ENCODE measurements at regions not wholly inside any gene's neighbourhood (a gene's known extent, or its start where the extent isn't known, plus 50 kb on each side); places are given as distances from the start of the nearest gene placed in this dataset.

GRCh38 chrX:43481576-43481975, 174.5 kb upstream of the MAOA start:
- H3K4me2 ChIP-seq (ENCODE audit: low read depth, low read length): no peak overlapping the region
- no peaks in the 10 kb centered on the region for H3K9me2 ChIP-seq (replicated peaks; ENCODE audit: insufficient read depth, low read length)
- H3K4me3 ChIP-seq (ENCODE audit: low read length): no peak overlapping the region
- H3K27ac ChIP-seq (ENCODE audit: low read length): no peak overlapping the region
- no peaks in the 10 kb centered on the region for H3K27me3 ChIP-seq (replicated peaks; ENCODE audit: insufficient read depth, low read length)
- no peak overlapping the region for H3K9ac ChIP-seq (ENCODE audit: low read length)
- no peaks in the 10 kb centered on the region for H3K36me3 ChIP-seq (replicated peaks; ENCODE audit: insufficient read depth, low read length)
- H2AFZ ChIP-seq (ENCODE audit: low read length): no peak overlapping the region
- H3K79me2 ChIP-seq (ENCODE audit: low read length): no peaks in the 10 kb centered on the region
- no peaks in the 10 kb centered on the region for H3K9me3 ChIP-seq (replicated peaks; ENCODE audit: insufficient read depth, low read length)
- H4K20me1 ChIP-seq (ENCODE audit: insufficient read depth, low read length): no peaks in the 10 kb centered on the region
- H3F3A ChIP-seq (ENCODE audit: insufficient read depth, low read length): no peaks in the 10 kb centered on the region
- DNase-seq: no peak
- H3K4me1 ChIP-seq (ENCODE audit: low read length): no peaks in the 10 kb centered on the region
- no peak for TF ChIP-seq EZH2phosphoT487 (IDR thresholded peaks at IDR 0.05; ENCODE audit: low read length)
- TF ChIP-seq, protein P1, sequence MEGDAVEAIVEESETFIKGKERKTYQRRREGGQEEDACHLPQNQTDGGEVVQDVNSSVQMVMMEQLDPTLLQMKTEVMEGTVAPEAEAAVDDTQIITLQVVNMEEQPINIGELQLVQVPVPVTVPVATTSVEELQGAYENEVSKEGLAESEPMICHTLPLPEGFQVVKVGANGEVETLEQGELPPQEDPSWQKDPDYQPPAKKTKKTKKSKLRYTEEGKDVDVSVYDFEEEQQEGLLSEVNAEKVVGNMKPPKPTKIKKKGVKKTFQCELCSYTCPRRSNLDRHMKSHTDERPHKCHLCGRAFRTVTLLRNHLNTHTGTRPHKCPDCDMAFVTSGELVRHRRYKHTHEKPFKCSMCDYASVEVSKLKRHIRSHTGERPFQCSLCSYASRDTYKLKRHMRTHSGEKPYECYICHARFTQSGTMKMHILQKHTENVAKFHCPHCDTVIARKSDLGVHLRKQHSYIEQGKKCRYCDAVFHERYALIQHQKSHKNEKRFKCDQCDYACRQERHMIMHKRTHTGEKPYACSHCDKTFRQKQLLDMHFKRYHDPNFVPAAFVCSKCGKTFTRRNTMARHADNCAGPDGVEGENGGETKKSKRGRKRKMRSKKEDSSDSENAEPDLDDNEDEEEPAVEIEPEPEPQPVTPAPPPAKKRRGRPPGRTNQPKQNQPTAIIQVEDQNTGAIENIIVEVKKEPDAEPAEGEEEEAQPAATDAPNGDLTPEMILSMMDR (IDR thresholded peaks at IDR 0.05; ENCODE audit: low read length): no peak
- TF ChIP-seq EZH2 (optimal IDR thresholded peaks at IDR 0.05; ENCODE audit: low read depth, low read length): no peak

- no peak overlapping the region for H3K27ac ChIP-seq (ENCODE audit: low read length)
- TF ChIP-seq EZH2phosphoT487 (IDR thresholded peaks at IDR 0.05; ENCODE audit: low read length): no peak
- TF ChIP-seq, protein P1 (IDR thresholded peaks at IDR 0.05; ENCODE audit: low read length): no peak
- TF ChIP-seq EZH2 (optimal IDR thresholded peaks at IDR 0.05; ENCODE audit: low read depth, low read length): no peak
- no peak for DNase-seq
- no peaks in the 10 kb centered on the region for H3K79me2 ChIP-seq (ENCODE audit: low read length)
- H3K36me3 ChIP-seq (replicated peaks; ENCODE audit: insufficient read depth, low read length): no peaks in the 10 kb centered on the region
- no peaks in the 10 kb centered on the region for H3K4me1 ChIP-seq (ENCODE audit: low read length)
- no peak overlapping the region for H3K9ac ChIP-seq (ENCODE audit: low read length)
- no peak overlapping the region for H3K4me2 ChIP-seq (ENCODE audit: low read depth, low read length)
- H4K20me1 ChIP-seq (ENCODE audit: insufficient read depth, low read length): no peaks in the 10 kb centered on the region
- H3K27me3 ChIP-seq (replicated peaks; ENCODE audit: insufficient read depth, low read length): no peaks in the 10 kb centered on the region
- no peaks in the 10 kb centered on the region for H3K9me2 ChIP-seq (replicated peaks; ENCODE audit: insufficient read depth, low read length)
- H2AFZ ChIP-seq (ENCODE audit: low read length): no peak overlapping the region
- H3K4me3 ChIP-seq (ENCODE audit: low read length): no peak overlapping the region
- H3F3A ChIP-seq (ENCODE audit: insufficient read depth, low read length): no peaks in the 10 kb centered on the region
- no peaks in the 10 kb centered on the region for H3K9me3 ChIP-seq (replicated peaks; ENCODE audit: insufficient read depth, low read length)
Measured at GRCh38 chrX:43493756-43494155, 162.3 kb upstream of the MAOA start.

- H3K4me3 ChIP-seq (ENCODE audit: low read length): no peak overlapping the region
- no peak overlapping the region for H3K9ac ChIP-seq (ENCODE audit: low read length)
- H3K4me2 ChIP-seq (ENCODE audit: low read depth, low read length): 0 out of 2 replicates have a peak overlapping the region, but pooled peaks have one; percentile 7
- no peak for DNase-seq
- no peaks in the 10 kb centered on the region for H3K9me2 ChIP-seq (replicated peaks; ENCODE audit: insufficient read depth, low read length)
- peaks cover 5% of the 10 kb centered on the region for H3F3A ChIP-seq (ENCODE audit: insufficient read depth, low read length)
- no peak overlapping the region for H3K27ac ChIP-seq (ENCODE audit: low read length)
- no peak overlapping the region for H2AFZ ChIP-seq (ENCODE audit: low read length)
- peaks cover 40% of the 10 kb centered on the region for H3K4me1 ChIP-seq (ENCODE audit: low read length)
- no peaks in the 10 kb centered on the region for H3K79me2 ChIP-seq (ENCODE audit: low read length)
- no peaks in the 10 kb centered on the region for H3K9me3 ChIP-seq (replicated peaks; ENCODE audit: insufficient read depth, low read length)
- H4K20me1 ChIP-seq (ENCODE audit: insufficient read depth, low read length): no peaks in the 10 kb centered on the region
- no peaks in the 10 kb centered on the region for H3K27me3 ChIP-seq (replicated peaks; ENCODE audit: insufficient read depth, low read length)
- no peaks in the 10 kb centered on the region for H3K36me3 ChIP-seq (replicated peaks; ENCODE audit: insufficient read depth, low read length)
- TF ChIP-seq EZH2phosphoT487 (IDR thresholded peaks at IDR 0.05; ENCODE audit: low read length): no peak
- TF ChIP-seq, protein P1 (IDR thresholded peaks at IDR 0.05; ENCODE audit: low read length): no peak
- TF ChIP-seq EZH2 (optimal IDR thresholded peaks at IDR 0.05; ENCODE audit: low read depth, low read length): no peak
Measured at GRCh38 chrX:43500246-43500645, 155.9 kb upstream of the MAOA start.
